ENCODE measurements at regions not wholly inside any gene's neighbourhood (a gene's known extent, or its start where the extent isn't known, plus 50 kb on each side); places are given as distances from the start of the nearest gene placed in this dataset.

- Histone ChIP-seq H3K4me1 (ENCODE audit: control insufficient read depth in 2 of 2, insufficient read depth in 2 of 2, low read length in 2 of 2) (no peaks in the 10 kb centered on the region), H3K27ac (ENCODE audit: low read length in 2 of 2) (no peak overlapping the region), H3K79me2 (ENCODE audit: control insufficient read depth, insufficient read depth, low read length) (no peaks in the 10 kb centered on the region), H2AFZ (ENCODE audit: insufficient read depth, low read depth, low read length, poor library complexity, severe bottlenecking) (no peak overlapping the region), H3K27me3 (replicated peaks in 1 of 4; ENCODE audit: control extremely low read depth in 1 of 4, control insufficient read depth in 3 of 4, insufficient read depth in 4 of 4, low read length in 3 of 4) (no peaks in the 10 kb centered on the region), H3K4me2 (replicated peaks; ENCODE audit: low read depth, low read length, poor library complexity, severe bottlenecking) (no peak overlapping the region), H3K9me3 (ENCODE audit: control extremely low read depth in 1 of 3, control insufficient read depth in 2 of 3, insufficient read depth in 1 of 3, low read length in 2 of 3) (peaks cover 0 to 10% (median 0%) of the 10 kb centered on the region in 3 donors), H3K4me3 (ENCODE audit: control extremely low read depth in 1 of 5, extremely low read depth in 1 of 5, insufficient read depth in 1 of 5, low read depth in 2 of 5, low read length in 4 of 5) (no peak overlapping the region), H3K36me3 (replicated peaks in 1 of 2; ENCODE audit: control extremely low read depth in 1 of 2, control insufficient read depth in 1 of 2, extremely low read depth in 1 of 2, insufficient read depth in 2 of 2, low read length in 1 of 2) (no peaks in the 10 kb centered on the region), H3K9ac (ENCODE audit: low read length) (no peak overlapping the region), H4K20me1 (ENCODE audit: control insufficient read depth, insufficient read depth, low read length, poor library complexity, severe bottlenecking) (no peaks in the 10 kb centered on the region)
- no peaks in the 10 kb centered on the region for H3K27me3 Mint-ChIP-seq
- CTCF ChIA-PET, result no interaction called here
- 81% methylated on average over 20 of the region's 21 CpGs for WGBS (ENCODE audit: insufficient coverage)
- no peak overlapping the region for H3K27ac Mint-ChIP-seq
- H3K4me3 Mint-ChIP-seq, result no peak overlapping the region
- intact Hi-C loops (cut with micrococcal nuclease), result no loop called here
- H3K9me3 Mint-ChIP-seq (ENCODE audit: insufficient read depth), result peaks cover under 1% of the 10 kb centered on the region
- no peaks in the 10 kb centered on the region for H3K4me1 Mint-ChIP-seq
- TF ChIP-seq EZH2 (IDR thresholded peaks at IDR 0.05; ENCODE audit: borderline replicate concordance, insufficient read depth, low read depth, low read length, poor library complexity, severe bottlenecking), result no peak
- TF ChIP-seq, protein P1, sequence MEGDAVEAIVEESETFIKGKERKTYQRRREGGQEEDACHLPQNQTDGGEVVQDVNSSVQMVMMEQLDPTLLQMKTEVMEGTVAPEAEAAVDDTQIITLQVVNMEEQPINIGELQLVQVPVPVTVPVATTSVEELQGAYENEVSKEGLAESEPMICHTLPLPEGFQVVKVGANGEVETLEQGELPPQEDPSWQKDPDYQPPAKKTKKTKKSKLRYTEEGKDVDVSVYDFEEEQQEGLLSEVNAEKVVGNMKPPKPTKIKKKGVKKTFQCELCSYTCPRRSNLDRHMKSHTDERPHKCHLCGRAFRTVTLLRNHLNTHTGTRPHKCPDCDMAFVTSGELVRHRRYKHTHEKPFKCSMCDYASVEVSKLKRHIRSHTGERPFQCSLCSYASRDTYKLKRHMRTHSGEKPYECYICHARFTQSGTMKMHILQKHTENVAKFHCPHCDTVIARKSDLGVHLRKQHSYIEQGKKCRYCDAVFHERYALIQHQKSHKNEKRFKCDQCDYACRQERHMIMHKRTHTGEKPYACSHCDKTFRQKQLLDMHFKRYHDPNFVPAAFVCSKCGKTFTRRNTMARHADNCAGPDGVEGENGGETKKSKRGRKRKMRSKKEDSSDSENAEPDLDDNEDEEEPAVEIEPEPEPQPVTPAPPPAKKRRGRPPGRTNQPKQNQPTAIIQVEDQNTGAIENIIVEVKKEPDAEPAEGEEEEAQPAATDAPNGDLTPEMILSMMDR (IDR thresholded peaks at IDR 0.05), result no peak
- DNase-seq (no peak), ATAC-seq (ENCODE audit: low read depth) (no peak)
- POLR2A ChIA-PET, result no interaction called here
Observed at GRCh38 chr6:168198302-168199180, 119.5 kb upstream of the FRMD1 start.

DNA sequence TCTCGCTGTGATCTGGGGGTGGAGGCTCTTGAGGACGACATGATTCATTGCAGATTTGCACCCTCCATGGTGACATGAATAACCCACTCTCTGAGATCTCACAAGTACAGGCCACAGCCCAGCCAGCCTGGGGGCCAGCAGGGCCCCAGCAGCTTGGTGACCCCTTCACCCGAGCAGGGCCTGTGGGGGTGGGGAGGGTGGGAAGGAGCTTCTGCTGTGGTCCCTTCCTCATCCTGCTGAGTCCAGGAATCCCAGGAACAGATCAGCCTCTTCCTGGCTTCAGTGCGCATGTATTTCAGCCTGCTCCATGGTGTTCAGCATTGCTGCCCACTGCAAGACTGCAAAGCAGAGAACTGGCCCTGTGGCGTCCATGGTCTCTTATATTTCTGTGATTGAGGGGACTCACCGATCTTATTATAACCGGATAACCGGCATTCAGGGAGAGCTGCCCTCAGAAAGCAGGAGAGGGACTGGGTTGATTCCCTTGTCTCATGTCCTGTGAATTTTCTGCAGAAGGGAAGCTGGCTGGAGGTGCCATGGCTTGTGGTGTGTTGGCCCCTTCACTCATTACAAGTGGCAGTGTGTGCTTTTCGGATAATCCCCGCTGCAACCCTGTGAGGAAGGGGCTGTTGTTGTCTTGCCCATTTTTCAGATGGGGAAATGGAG, 118.8 kb upstream of the FRMD1 start:
- no peak for ATAC-seq (ENCODE audit: low read depth)
- H3K4me3 Mint-ChIP-seq, result no peak overlapping the region
- no peaks in the 10 kb centered on the region for H3K27me3 ChIP-seq (replicated peaks in 1 of 4; ENCODE audit: control extremely low read depth in 1 of 4, control insufficient read depth in 3 of 4, insufficient read depth in 4 of 4, low read length in 3 of 4)

More for the DNA sequence above, 118.8 kb upstream of the FRMD1 start:
- H3K4me1 ChIP-seq (ENCODE audit: control insufficient read depth in 2 of 2, insufficient read depth in 2 of 2, low read length in 2 of 2), result no peaks in the 10 kb centered on the region
- Mint-ChIP-seq H3K4me1 (no peaks in the 10 kb centered on the region), H3K27me3 (no peaks in the 10 kb centered on the region), H3K27ac (no peak overlapping the region), H3K9me3 (ENCODE audit: insufficient read depth) (no peaks in the 10 kb centered on the region)
- TF ChIP-seq, protein P1 (IDR thresholded peaks at IDR 0.05), result no peak
- TF ChIP-seq EZH2 (IDR thresholded peaks at IDR 0.05; ENCODE audit: borderline replicate concordance, insufficient read depth, low read depth, low read length, poor library complexity, severe bottlenecking), result no peak
- intact Hi-C loops (cut with micrococcal nuclease), result no loop called here
- H3K79me2 ChIP-seq (ENCODE audit: control insufficient read depth, insufficient read depth, low read length), result no peaks in the 10 kb centered on the region
- 82% methylated on average over 10 of the region's 10 CpGs for whole genome bisulfite sequencing (ENCODE audit: insufficient coverage)
- no peak for DNase-seq
- H3K4me2 ChIP-seq (replicated peaks; ENCODE audit: low read depth, low read length, poor library complexity, severe bottlenecking), result no peak overlapping the region
- no peaks in the 10 kb centered on the region for H4K20me1 ChIP-seq (ENCODE audit: control insufficient read depth, insufficient read depth, low read length, poor library complexity, severe bottlenecking)
- H3K9ac ChIP-seq (ENCODE audit: low read length), result no peak overlapping the region
- H3K36me3 ChIP-seq (replicated peaks in 1 of 2; ENCODE audit: control extremely low read depth in 1 of 2, control insufficient read depth in 1 of 2, extremely low read depth in 1 of 2, insufficient read depth in 2 of 2, low read length in 1 of 2), result no peaks in the 10 kb centered on the region
- peaks cover 0 to 11% (median 0%) of the 10 kb centered on the region in 3 donors for H3K9me3 ChIP-seq (ENCODE audit: control extremely low read depth in 1 of 3, control insufficient read depth in 2 of 3, insufficient read depth in 1 of 3, low read length in 2 of 3)
- no peak overlapping the region for H2AFZ ChIP-seq (ENCODE audit: insufficient read depth, low read depth, low read length, poor library complexity, severe bottlenecking)
- no peak overlapping the region for H3K4me3 ChIP-seq (ENCODE audit: control extremely low read depth in 1 of 5, extremely low read depth in 1 of 5, insufficient read depth in 1 of 5, low read depth in 2 of 5, low read length in 4 of 5)
- ChIA-PET POLR2A (no interaction called here), CTCF (no interaction called here)
- H3K27ac ChIP-seq (ENCODE audit: low read length in 2 of 2), result no peak overlapping the region
